ENCODE measurements at regions not wholly inside any gene's neighbourhood (a gene's known extent, or its start where the extent isn't known, plus 50 kb on each side); places are given as distances from the start of the nearest gene placed in this dataset.

GRCh38 chr2:198498516-198498915 lies 694.1 kb downstream of the PLCL1 start:
- DNase-seq (ENCODE audit: low read depth) = no peak

GRCh38 chr2:198498048-198498447 lies 693.7 kb downstream of the PLCL1 start:
- DNase-seq (ENCODE audit: low read depth) = no peak

GRCh38 chr2:198494931-198495330 lies 690.5 kb downstream of the PLCL1 start:
- DNase-seq (ENCODE audit: low read depth) = no peak

- no peak for DNase-seq (ENCODE audit: low read depth)
Observed at GRCh38 chr2:198490748-198491147, 686.4 kb downstream of the PLCL1 start.

GRCh38 chr2:198488964-198489363 lies 684.6 kb downstream of the PLCL1 start:
- DNase-seq (ENCODE audit: low read depth) = no peak

GRCh38 chr2:198483051-198483450 lies 678.7 kb downstream of the PLCL1 start:
- no peak for DNase-seq (ENCODE audit: low read depth)

GRCh38 chr2:198479065-198479464 lies 674.7 kb downstream of the PLCL1 start:
- no peak for DNase-seq (ENCODE audit: low read depth)

GRCh38 chr2:198478361-198478760 lies 674.0 kb downstream of the PLCL1 start:
- no peak for DNase-seq (ENCODE audit: low read depth)

- no peak for DNase-seq (ENCODE audit: low read depth)
Observed at GRCh38 chr2:198476007-198476406, 671.6 kb downstream of the PLCL1 start.

GRCh38 chr2:198471291-198471690 lies 666.9 kb downstream of the PLCL1 start:
- no peak for DNase-seq (ENCODE audit: low read depth)

- DNase-seq (ENCODE audit: low read depth) = no peak
Observed at GRCh38 chr2:198468136-198468535, 663.7 kb downstream of the PLCL1 start.

GRCh38 chr2:198465970-198466369 lies 661.6 kb downstream of the PLCL1 start:
- no peak for DNase-seq (ENCODE audit: low read depth)

GRCh38 chr2:198456418-198456817 lies 652.0 kb downstream of the PLCL1 start:
- DNase-seq (ENCODE audit: low read depth) = no peak

GRCh38 chr2:198453866-198454265 lies 649.5 kb downstream of the PLCL1 start:
- DNase-seq (ENCODE audit: low read depth) = no peak

- no peak for DNase-seq (ENCODE audit: low read depth)
Observed at GRCh38 chr2:198452327-198452726, 647.9 kb downstream of the PLCL1 start.

GRCh38 chr2:198448789-198449188 lies 644.4 kb downstream of the PLCL1 start:
- DNase-seq (ENCODE audit: low read depth) = no peak

- DNase-seq (ENCODE audit: low read depth) = no peak
Observed at GRCh38 chr2:198444800-198445287, 640.5 kb downstream of the PLCL1 start.

- no peak for DNase-seq (ENCODE audit: low read depth)
Observed at GRCh38 chr2:198441901-198442300, 637.5 kb downstream of the PLCL1 start.

- DNase-seq (ENCODE audit: low read depth) = no peak
Observed at GRCh38 chr2:198441246-198441645, 636.9 kb downstream of the PLCL1 start.

GRCh38 chr2:198440833-198441232 lies 636.4 kb downstream of the PLCL1 start:
- DNase-seq (ENCODE audit: low read depth) = no peak

- no peak for DNase-seq (ENCODE audit: low read depth)
Observed at GRCh38 chr2:198438331-198438730, 633.9 kb downstream of the PLCL1 start.

GRCh38 chr2:198424112-198424511 lies 619.7 kb downstream of the PLCL1 start:
- no peak for DNase-seq (ENCODE audit: low read depth)

GRCh38 chr2:198417836-198418235 lies 613.4 kb downstream of the PLCL1 start:
- no peak for DNase-seq (ENCODE audit: low read depth)

- DNase-seq (ENCODE audit: low read depth) = no peak
Observed at GRCh38 chr2:198414976-198415375, 610.6 kb downstream of the PLCL1 start.

GRCh38 chr2:198411936-198412335 lies 607.5 kb downstream of the PLCL1 start:
- no peak for DNase-seq (ENCODE audit: low read depth)

Measured in T follicular helper cell (primary cell).